Spleen (tissue), 11 donors: ENCODE measurements at regions not wholly inside any gene's neighbourhood (a gene's known extent, or its start where the extent isn't known, plus 50 kb on each side); places are given as distances from the start of the nearest gene placed in this dataset.

Source experiments
- DNase-seq: peaks from one replicate; pipeline ENCODE4 v3.0.0-alpha.2; 2020
- H3K27ac ChIP-seq, 8 donors: fragments of 200-600 bp; sonication (generic) in 7 of 8; 1 replicate in 4 of 8; 2 replicates in 4 of 8; pipeline versions ENCODE4 v1.5.0 to v1.8.0; 2016 to 2021; ENCODE audit warnings: inconsistent platforms in 4 of 8, mild to moderate bottlenecking in 4 of 8, moderate library complexity in 1 of 8
- H3K27me3 ChIP-seq, 7 donors: fragments of 200-600 bp; sonication (generic) in 6 of 7; replicated peaks in 1 of 7; 1 replicate in 4 of 7; 2 replicates in 3 of 7; pipeline versions ENCODE4 v1.5.0 to v1.8.0; 2016 to 2021; ENCODE audit warnings: inconsistent platforms in 3 of 7, mild to moderate bottlenecking in 1 of 7
- H3K36me3 ChIP-seq, 6 donors: fragments of 200-600 bp; sonication (generic) in 5 of 6; 1 replicate in 4 of 6; 2 replicates in 2 of 6; pipeline versions ENCODE4 v1.5.0 to v1.8.0; 2016 to 2021; ENCODE audit warnings: inconsistent platforms in 2 of 6
- H3K4me1 ChIP-seq, 6 donors: fragments of 200-600 bp; sonication (generic) in 5 of 6; 1 replicate in 3 of 6; 2 replicates in 3 of 6; pipeline versions ENCODE4 v1.5.0 to v1.8.0; 2016 to 2021; ENCODE audit warnings: inconsistent platforms in 3 of 6
- H3K4me3 ChIP-seq, 8 donors: fragments of 200-600 bp; sonication (generic) in 7 of 8; 1 replicate in 4 of 8; 2 replicates in 4 of 8; pipeline versions ENCODE4 v1.5.0 to v1.8.0; 2016 to 2021; ENCODE audit warnings: inconsistent platforms in 4 of 8, mild to moderate bottlenecking in 4 of 8, moderate library complexity in 2 of 8
- H3K9me3 ChIP-seq, 8 donors: fragments of 200-600 bp; sonication (generic) in 7 of 8; 1 replicate in 4 of 8; 2 replicates in 4 of 8; pipeline versions ENCODE4 v1.5.0 to v1.8.0; 2016 to 2021; ENCODE audit warnings: inconsistent platforms in 4 of 8
- POLR2A ChIP-seq, 3 donors: fragments of 450-650 bp; IDR thresholded peaks; one replicate each; pipeline ENCODE4 v1.5.1; 2017; ENCODE audit warnings: antibody characterized with exemption in 3 of 3, mild to moderate bottlenecking in 1 of 3
- POLR2AphosphoS5 ChIP-seq, 3 donors: sonication (generic); formaldehyde crosslinking; IDR thresholded peaks; one replicate each; pipeline ENCODE4 v1.5.1; 2017; ENCODE audit warnings: antibody characterized with exemption in 3 of 3
- WGBS, 5 donors: extraction: QIAGEN DNeasy Blood & Tissue Kit in 3 of 5; methylation state at CpG; one replicate each; pipeline versions ENCODE4 v1.1.5 to v1.1.7; 2013 to 2018; 5-methylcytosine and 5-hydroxymethylcytosine counted together
- intact Hi-C: fragments of 100-400 bp; cut with DNase I; formaldehyde crosslinking; loops from one replicate; pipeline ENCODE4 v1.15.0; 2023; ENCODE audit warnings: low total_unique reads
- TF ChIP-seq, protein P1 (sequence below), 11 experiments: fragments of 200-600 bp in 7 of 11; fragments of 450-650 bp in 4 of 11; sonication (generic) in 4 of 11; IDR thresholded peaks in 8 of 11; conservative IDR thresholded peaks in 3 of 11; 1 replicate in 7 of 11; 2 replicates in 4 of 11; pipeline versions ENCODE4 v1.4.0 to v1.8.0; 2016 to 2021; ENCODE audit warnings: antibody characterized with exemption in 11 of 11, inconsistent platforms in 4 of 11, mild to moderate bottlenecking in 1 of 11
- donor health status: healthy with polysubstance abuse.
- donor health status: DM: no; HTN: no; CAD: no; lungs with moderate emphysema.
- donor health status: DM: no; HTN: no; CAD: no.
- donor health status: Bipolar disorder and iron deficiency.
- donor health status: healthy.
- donor health status: DM: no; HTN: no; CAD: no.
- donor health status: DM: yes; HTN: yes; CAD: no.

DNA sequence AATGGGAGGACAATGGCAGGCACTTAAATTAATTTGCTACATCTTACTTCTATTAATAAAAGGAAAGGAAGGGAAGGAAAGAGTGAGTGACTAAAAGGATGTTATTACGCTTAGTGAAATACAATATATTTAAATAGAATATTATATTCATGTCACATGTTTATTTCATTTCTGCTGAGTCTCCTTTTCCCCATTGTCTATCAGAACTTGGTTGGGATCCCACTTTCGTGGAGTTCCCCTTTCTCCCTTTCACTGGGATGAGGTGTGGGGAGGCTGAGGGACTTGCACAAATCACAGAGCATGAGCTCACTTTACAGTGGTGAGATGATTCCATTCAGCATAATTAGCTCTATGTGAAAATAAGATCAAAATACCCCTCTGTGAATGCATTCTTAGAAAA lies 730.6 kb downstream of the TSN start:
- no peak overlapping the region for H3K4me3 ChIP-seq
- H3K36me3 ChIP-seq, result no peaks in the 10 kb centered on the region
- H3K27me3 ChIP-seq, result no peaks in the 10 kb centered on the region
- 66 to 76% (median 74%) methylated on average over 2 of the region's 2 CpGs for WGBS, 5 donors
- H3K27ac ChIP-seq, result no peak overlapping the region
- H3K9me3 ChIP-seq, result no peaks in the 10 kb centered on the region
- no peak for DNase-seq
- intact Hi-C loops, result no loop called here
- TF ChIP-seq POLR2A (IDR thresholded peaks at IDR 0.05), result no peak
- TF ChIP-seq POLR2AphosphoS5 (IDR thresholded peaks at IDR 0.05), result no peak
- TF ChIP-seq, protein P1, sequence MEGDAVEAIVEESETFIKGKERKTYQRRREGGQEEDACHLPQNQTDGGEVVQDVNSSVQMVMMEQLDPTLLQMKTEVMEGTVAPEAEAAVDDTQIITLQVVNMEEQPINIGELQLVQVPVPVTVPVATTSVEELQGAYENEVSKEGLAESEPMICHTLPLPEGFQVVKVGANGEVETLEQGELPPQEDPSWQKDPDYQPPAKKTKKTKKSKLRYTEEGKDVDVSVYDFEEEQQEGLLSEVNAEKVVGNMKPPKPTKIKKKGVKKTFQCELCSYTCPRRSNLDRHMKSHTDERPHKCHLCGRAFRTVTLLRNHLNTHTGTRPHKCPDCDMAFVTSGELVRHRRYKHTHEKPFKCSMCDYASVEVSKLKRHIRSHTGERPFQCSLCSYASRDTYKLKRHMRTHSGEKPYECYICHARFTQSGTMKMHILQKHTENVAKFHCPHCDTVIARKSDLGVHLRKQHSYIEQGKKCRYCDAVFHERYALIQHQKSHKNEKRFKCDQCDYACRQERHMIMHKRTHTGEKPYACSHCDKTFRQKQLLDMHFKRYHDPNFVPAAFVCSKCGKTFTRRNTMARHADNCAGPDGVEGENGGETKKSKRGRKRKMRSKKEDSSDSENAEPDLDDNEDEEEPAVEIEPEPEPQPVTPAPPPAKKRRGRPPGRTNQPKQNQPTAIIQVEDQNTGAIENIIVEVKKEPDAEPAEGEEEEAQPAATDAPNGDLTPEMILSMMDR (IDR thresholded peaks at IDR 0.05 in 8 of 11, conservative IDR thresholded peaks at IDR 0.05 in 3 of 11), result no peak
- H3K4me1 ChIP-seq, result no peaks in the 10 kb centered on the region

DNA sequence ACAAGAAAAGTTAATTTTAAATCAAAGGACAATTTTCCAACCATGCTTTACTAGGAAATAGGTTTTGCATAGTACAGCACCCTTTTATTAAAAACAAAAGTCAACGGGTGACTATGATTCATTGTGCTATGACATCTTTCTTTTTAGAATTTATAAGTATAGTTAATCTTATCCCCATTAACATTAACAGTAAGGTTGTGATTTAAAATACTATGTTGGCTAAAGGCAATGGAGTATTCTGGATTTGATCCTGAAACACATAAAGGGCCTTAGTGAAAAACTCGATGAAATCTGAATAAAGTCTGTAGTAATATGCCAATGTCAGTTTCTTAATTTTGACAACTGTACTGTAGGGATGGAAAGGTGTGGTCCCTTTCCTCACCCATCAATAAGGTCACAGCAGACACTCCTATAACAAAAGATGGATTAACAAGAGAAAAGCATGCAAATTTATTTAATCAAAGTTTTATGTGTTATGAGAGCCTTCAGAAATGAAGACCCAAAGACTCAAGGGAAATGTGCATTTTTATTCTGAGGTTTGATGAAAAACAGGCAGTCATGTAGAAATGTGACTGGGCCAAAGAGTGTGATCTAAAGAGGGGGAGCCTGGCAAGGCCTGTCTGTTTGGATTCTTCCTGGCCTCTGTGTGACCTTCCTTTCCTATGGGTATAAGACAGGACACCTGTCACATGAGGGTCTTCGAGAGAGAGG lies 731.4 kb downstream of the TSN start:
- Histone ChIP-seq H3K4me1 (no peaks in the 10 kb centered on the region), H3K36me3 (no peaks in the 10 kb centered on the region), H3K4me3 (no peak overlapping the region), H3K27ac (no peak overlapping the region), H3K27me3 (no peaks in the 10 kb centered on the region), H3K9me3 (no peaks in the 10 kb centered on the region)
- TF ChIP-seq POLR2AphosphoS5 (IDR thresholded peaks at IDR 0.05) (no peak), POLR2A (IDR thresholded peaks at IDR 0.05) (no peak)
- TF ChIP-seq, protein P1 (IDR thresholded peaks at IDR 0.05 in 8 of 11, conservative IDR thresholded peaks at IDR 0.05 in 3 of 11), result no peak
- DNase-seq, result no peak
- intact Hi-C loops, result no loop called here
- 80 to 95% (median 88%) methylated on average over 3 of the region's 3 CpGs for WGBS, 5 donors

DNA sequence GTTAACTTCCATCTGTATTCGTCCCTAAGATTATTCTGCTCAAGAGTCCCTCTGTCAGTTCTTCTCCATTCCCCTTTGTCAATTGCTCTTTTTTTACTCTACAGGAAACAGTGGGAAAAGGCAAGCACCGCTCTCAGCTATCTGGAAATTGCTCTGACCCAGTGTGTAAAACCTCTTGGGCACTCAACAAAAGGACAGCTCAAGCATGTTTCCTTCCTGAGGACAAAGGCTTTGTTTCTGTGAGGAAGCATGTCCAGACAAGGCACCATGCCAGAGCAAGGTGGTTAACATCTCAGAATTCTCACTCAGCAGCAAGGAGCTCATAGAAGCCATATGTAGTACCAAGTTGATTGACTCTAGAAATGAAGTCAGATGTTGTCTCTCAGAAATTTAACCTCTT lies 735.6 kb downstream of the TSN start:
- DNase-seq, result no peak
- no peaks in the 10 kb centered on the region for H3K4me1 ChIP-seq
- peaks cover 0 to 6% (median 0%) of the 10 kb centered on the region in 8 donors for H3K9me3 ChIP-seq
- H3K4me3 ChIP-seq, result no peak overlapping the region
- TF ChIP-seq POLR2AphosphoS5 (IDR thresholded peaks at IDR 0.05), result no peak
- no peak for TF ChIP-seq POLR2A (IDR thresholded peaks at IDR 0.05)
- TF ChIP-seq, protein P1 (IDR thresholded peaks at IDR 0.05 in 8 of 11, conservative IDR thresholded peaks at IDR 0.05 in 3 of 11), result no peak
- no peaks in the 10 kb centered on the region for H3K27me3 ChIP-seq
- intact Hi-C loops, result no loop called here
- WGBS, 5 donors, result 39 to 57% (median 54%) methylated on average over 2 of the region's 2 CpGs
- H3K27ac ChIP-seq, result no peak overlapping the region
- no peaks in the 10 kb centered on the region for H3K36me3 ChIP-seq

DNA sequence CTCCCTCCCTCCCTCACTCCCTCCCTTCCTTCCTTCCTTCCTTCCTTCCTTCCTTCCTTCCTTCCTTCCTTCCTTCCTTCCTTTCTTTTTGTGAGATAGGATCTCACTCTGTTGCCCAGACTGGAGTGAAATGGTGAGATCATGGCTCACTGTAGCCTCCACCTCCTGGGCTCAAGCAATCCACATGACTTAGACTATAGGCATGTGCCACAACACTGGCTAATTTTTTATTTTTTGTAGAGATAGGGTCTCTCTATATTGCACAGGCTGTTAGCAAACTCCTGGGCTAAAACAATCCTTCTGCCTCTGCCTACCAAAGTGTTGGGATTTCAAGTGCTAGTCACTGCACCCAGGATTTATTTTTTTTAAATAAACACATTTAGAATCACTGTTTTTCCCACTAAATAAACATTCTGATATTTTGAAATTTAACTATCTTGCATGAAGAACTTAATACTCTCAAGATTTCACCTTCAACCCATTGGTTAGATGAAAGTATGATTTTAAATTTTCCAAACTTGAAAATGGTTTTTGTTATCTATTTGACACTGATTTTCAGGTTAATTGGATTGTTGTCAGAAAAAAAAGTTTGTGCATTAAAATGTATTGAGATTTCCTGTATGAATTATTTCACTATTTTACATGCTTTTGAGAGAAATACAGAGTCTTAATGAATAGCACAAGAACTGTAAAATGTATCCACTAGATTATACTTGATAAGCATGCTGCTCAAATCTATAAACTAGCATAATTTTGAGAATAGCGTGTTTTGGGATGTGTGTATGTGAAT lies 745.1 kb downstream of the TSN start:
- Histone ChIP-seq H3K27me3 (no peaks in the 10 kb centered on the region), H3K36me3 (no peaks in the 10 kb centered on the region), H3K4me3 (no peak overlapping the region), H3K4me1 (no peaks in the 10 kb centered on the region), H3K9me3 (peaks cover 0 to 4% (median 0%) of the 10 kb centered on the region in 8 donors), H3K27ac (no peak overlapping the region)
- DNase-seq, result no peak
- TF ChIP-seq POLR2A (IDR thresholded peaks at IDR 0.05) (no peak), POLR2AphosphoS5 (IDR thresholded peaks at IDR 0.05) (no peak)
- TF ChIP-seq, protein P1 (IDR thresholded peaks at IDR 0.05 in 8 of 11, conservative IDR thresholded peaks at IDR 0.05 in 3 of 11), result no peak
- intact Hi-C loops, result no loop called here
- 80 to 96% (median 89%) methylated on average over 1 of the region's 1 CpG for WGBS, 5 donors
